ENCODE measurements at regions not wholly inside any gene's neighbourhood (a gene's known extent, or its start where the extent isn't known, plus 50 kb on each side); places are given as distances from the start of the nearest gene placed in this dataset.

- no peak for DNase-seq (ENCODE audit: low read depth)
Measured at GRCh38 chr5:173765029-173765644, 123.0 kb upstream of the CPEB4 start.

GRCh38 chr5:173765661-173766060 is 122.5 kb upstream of the CPEB4 start:
- DNase-seq (ENCODE audit: low read depth) = no peak

- DNase-seq (ENCODE audit: low read depth) = no peak
Measured at GRCh38 chr5:173767574-173768266, 120.4 kb upstream of the CPEB4 start.

- no peak for DNase-seq (ENCODE audit: low read depth)
Measured at GRCh38 chr5:173768267-173768806, 119.8 kb upstream of the CPEB4 start.

- DNase-seq (ENCODE audit: low read depth) = no peak
Measured at GRCh38 chr5:173768891-173769290, 119.3 kb upstream of the CPEB4 start.

- DNase-seq (ENCODE audit: low read depth) = no peak
Measured at GRCh38 chr5:173770637-173771036, 117.5 kb upstream of the CPEB4 start.

GRCh38 chr5:173771121-173771724 is 116.9 kb upstream of the CPEB4 start:
- no peak for DNase-seq (ENCODE audit: low read depth)

GRCh38 chr5:173771725-173772383 is 116.3 kb upstream of the CPEB4 start:
- DNase-seq (ENCODE audit: low read depth) = no peak

- DNase-seq (ENCODE audit: low read depth) = no peak
Measured at GRCh38 chr5:173772384-173773059, 115.6 kb upstream of the CPEB4 start.

- no peak for DNase-seq (ENCODE audit: low read depth)
Measured at GRCh38 chr5:173774271-173774761, 113.8 kb upstream of the CPEB4 start.

GRCh38 chr5:173775261-173776197 is 112.6 kb upstream of the CPEB4 start:
- no peak for DNase-seq (ENCODE audit: low read depth)

- DNase-seq (ENCODE audit: low read depth) = no peak
Measured at GRCh38 chr5:173777149-173777548, 111.0 kb upstream of the CPEB4 start.

GRCh38 chr5:173777674-173778073 is 110.5 kb upstream of the CPEB4 start:
- no peak for DNase-seq (ENCODE audit: low read depth)

- DNase-seq (ENCODE audit: low read depth) = no peak
Measured at GRCh38 chr5:173778152-173778782, 109.9 kb upstream of the CPEB4 start.

- DNase-seq (ENCODE audit: low read depth) = no peak
Measured at GRCh38 chr5:173778784-173779304, 109.3 kb upstream of the CPEB4 start.

- DNase-seq (ENCODE audit: low read depth) = no peak
Measured at GRCh38 chr5:173780235-173781234, 107.6 kb upstream of the CPEB4 start.

GRCh38 chr5:173781432-173781815 is 106.7 kb upstream of the CPEB4 start:
- no peak for DNase-seq (ENCODE audit: low read depth)

GRCh38 chr5:173781816-173782670 is 106.1 kb upstream of the CPEB4 start:
- DNase-seq (ENCODE audit: low read depth) = peak; percentile 51
